Smooth muscle cell (in vitro differentiated cells): ENCODE measurements at regions not wholly inside any gene's neighbourhood (a gene's known extent, or its start where the extent isn't known, plus 50 kb on each side); places are given as distances from the start of the nearest gene placed in this dataset.

Source experiments
- DNase-seq: peaks from one replicate; lab custom pipeline; 2025; ENCODE audit not compliant: unreplicated experiment; lab: John Stamatoyannopoulos, UW
- H2AFZ ChIP-seq: fragments of 200-600 bp; sonication (generic); 2 replicates; pipeline ENCODE4 v1.6.0; 2016; ENCODE audit warnings: antibody characterized with exemption, low read depth, mild to moderate bottlenecking
- H3F3A ChIP-seq: fragments of 200-600 bp; sonication (generic); 2 replicates; pipeline ENCODE4 v1.6.0; 2017; ENCODE audit warnings: antibody characterized with exemption, low read depth
- H3K27ac ChIP-seq: fragments of 200-600 bp; sonication (generic); 2 replicates; pipeline ENCODE4 v1.5.1; 2016; ENCODE audit warnings: low read depth, mild to moderate bottlenecking
- H3K27me3 ChIP-seq: fragments of 200-600 bp; sonication (generic); 2 replicates; pipeline ENCODE4 v1.6.1; 2016; ENCODE audit warnings: low read depth, mild to moderate bottlenecking
- H3K36me3 ChIP-seq: fragments of 200-600 bp; sonication (generic); 2 replicates; pipeline ENCODE4 v1.5.1; 2016; ENCODE audit warnings: low read depth
- H3K4me1 ChIP-seq: fragments of 200-600 bp; sonication (generic); 2 replicates; pipeline ENCODE4 v1.5.1; 2016; ENCODE audit warnings: low read depth
- H3K4me2 ChIP-seq: fragments of 200-600 bp; sonication (generic); 2 replicates; pipeline ENCODE4 v1.6.0; 2016; ENCODE audit warnings: mild to moderate bottlenecking
- H3K4me3 ChIP-seq: fragments of 200-600 bp; sonication (generic); 2 replicates; pipeline ENCODE4 v1.5.1; 2016; ENCODE audit warnings: mild to moderate bottlenecking
- H3K79me2 ChIP-seq: fragments of 200-600 bp; sonication (generic); 2 replicates; pipeline ENCODE4 v1.6.0; 2016; ENCODE audit warnings: low read depth, mild to moderate bottlenecking
- H3K9ac ChIP-seq: fragments of 200-600 bp; sonication (generic); 2 replicates; pipeline ENCODE4 v1.6.0; 2016; ENCODE audit warnings: low read depth
- H3K9me3 ChIP-seq: fragments of 200-600 bp; sonication (generic); replicated peaks from 2 replicates; pipeline ENCODE4 v1.5.1; 2016; ENCODE audit warnings: low read depth
- H4K20me1 ChIP-seq: fragments of 200-600 bp; sonication (generic); 2 replicates; pipeline ENCODE4 v1.6.0; 2016; ENCODE audit warnings: low read depth
- CTCF ChIP-seq: fragments of 200-600 bp; sonication (generic); IDR thresholded peaks from 2 replicates; pipeline ENCODE4 v1.5.1; 2017; ENCODE audit warnings: borderline replicate concordance, mild to moderate bottlenecking, antibody characterized with exemption; ENCODE audit not compliant: insufficient read depth, poor library complexity, severe bottlenecking
- WGBS: methylation state at CpG from one replicate; pipeline ENCODE4 v1.1.7; 2016; ENCODE audit warnings: low lambda C conversion rate; 5-methylcytosine and 5-hydroxymethylcytosine counted together

GRCh38 chr3:118736107-118736506 lies 298.5 kb downstream of the IGSF11 start:
- 92% methylated on average over 2 of the region's 2 CpGs for WGBS
- no peak overlapping the region for H2AFZ ChIP-seq
- DNase-seq, result no peak
- no peak overlapping the region for H3K9ac ChIP-seq
- no peak overlapping the region for H3K4me3 ChIP-seq
- H3K4me2 ChIP-seq, result no peak overlapping the region
- no peaks in the 10 kb centered on the region for H3F3A ChIP-seq
- no peak for TF ChIP-seq CTCF
- no peaks in the 10 kb centered on the region for H3K79me2 ChIP-seq
- H3K27ac ChIP-seq, result no peak overlapping the region
- no peaks in the 10 kb centered on the region for H3K4me1 ChIP-seq
- H3K27me3 ChIP-seq, result no peaks in the 10 kb centered on the region
- H3K36me3 ChIP-seq, result no peaks in the 10 kb centered on the region
- H4K20me1 ChIP-seq, result no peaks in the 10 kb centered on the region
- H3K9me3 ChIP-seq, result no peaks in the 10 kb centered on the region

GRCh38 chr3:118740722-118741290 lies 293.8 kb downstream of the IGSF11 start:
- Histone ChIP-seq H3K4me2 (no peak overlapping the region), H3K9me3 (no peaks in the 10 kb centered on the region), H3K27ac (no peak overlapping the region), H3K9ac (no peak overlapping the region), H3K4me3 (no peak overlapping the region), H3K79me2 (no peaks in the 10 kb centered on the region), H3K27me3 (no peaks in the 10 kb centered on the region), H4K20me1 (no peaks in the 10 kb centered on the region), H2AFZ (no peak overlapping the region), H3K36me3 (no peaks in the 10 kb centered on the region), H3F3A (no peaks in the 10 kb centered on the region), H3K4me1 (no peaks in the 10 kb centered on the region)
- 97% methylated on average over 2 of the region's 2 CpGs for WGBS
- no peak for TF ChIP-seq CTCF
- no peak for DNase-seq

GRCh38 chr3:118742760-118743159 lies 291.9 kb downstream of the IGSF11 start:
- Histone ChIP-seq H3K36me3 (no peaks in the 10 kb centered on the region), H3K9ac (no peak overlapping the region), H3K27me3 (no peaks in the 10 kb centered on the region), H3K4me2 (no peak overlapping the region), H2AFZ (no peak overlapping the region), H3K4me1 (no peaks in the 10 kb centered on the region), H3K27ac (no peak overlapping the region), H3K9me3 (no peaks in the 10 kb centered on the region), H4K20me1 (no peaks in the 10 kb centered on the region), H3F3A (no peaks in the 10 kb centered on the region), H3K4me3 (no peak overlapping the region), H3K79me2 (no peaks in the 10 kb centered on the region)
- WGBS, result 95% methylated on average over 2 of the region's 2 CpGs
- no peak for TF ChIP-seq CTCF
- DNase-seq, result no peak

GRCh38 chr3:118744186-118744585 lies 290.5 kb downstream of the IGSF11 start:
- no peaks in the 10 kb centered on the region for H3K4me1 ChIP-seq
- no peaks in the 10 kb centered on the region for H3F3A ChIP-seq
- no peak overlapping the region for H3K9ac ChIP-seq
- no peaks in the 10 kb centered on the region for H3K9me3 ChIP-seq
- H4K20me1 ChIP-seq, result no peaks in the 10 kb centered on the region
- H3K27me3 ChIP-seq, result no peaks in the 10 kb centered on the region
- TF ChIP-seq CTCF, result no peak
- no peak overlapping the region for H2AFZ ChIP-seq
- DNase-seq, result no peak
- H3K4me3 ChIP-seq, result no peak overlapping the region
- H3K36me3 ChIP-seq, result no peaks in the 10 kb centered on the region
- no peak overlapping the region for H3K27ac ChIP-seq
- H3K79me2 ChIP-seq, result no peaks in the 10 kb centered on the region
- WGBS, result 93% methylated on average over 2 of the region's 2 CpGs
- no peak overlapping the region for H3K4me2 ChIP-seq
